Sigmoid colon (tissue), 6 donors: ENCODE measurements at regions not wholly inside any gene's neighbourhood (a gene's known extent, or its start where the extent isn't known, plus 50 kb on each side); places are given as distances from the start of the nearest gene placed in this dataset.

ENCODE experiments used
- DNase-seq: peaks from one replicate; pipeline ENCODE4 v3.0.0-alpha.2; 2019
- H3K27ac ChIP-seq, 4 donors: fragments of 200-600 bp; sonication (generic); one replicate each; pipeline ENCODE4 v1.5.1; 2016 to 2019; ENCODE audit warnings: mild to moderate bottlenecking in 1 of 4
- H3K27me3 ChIP-seq, 3 donors: fragments of 200-600 bp; sonication (generic); one replicate each; pipeline ENCODE4 v1.5.1; 2019; ENCODE audit warnings: mild to moderate bottlenecking in 1 of 3
- H3K36me3 ChIP-seq, 4 donors: fragments of 200-600 bp; sonication (generic); one replicate each; pipeline ENCODE4 v1.5.1; 2016 to 2019
- H3K4me1 ChIP-seq, 4 donors: fragments of 200-600 bp; sonication (generic); one replicate each; pipeline ENCODE4 v1.5.1; 2017 to 2019
- H3K4me3 ChIP-seq, 4 donors: fragments of 200-600 bp; sonication (generic); one replicate each; pipeline ENCODE4 v1.5.1; 2017 to 2019; ENCODE audit warnings: mild to moderate bottlenecking in 2 of 4, moderate library complexity in 1 of 4
- H3K9me3 ChIP-seq, 4 donors: fragments of 200-600 bp in 3 of 4; sonication (generic) in 3 of 4; one replicate each; pipeline versions ENCODE4 v1.5.1 to v1.6.1; 2013 to 2019
- EP300 ChIP-seq, 4 donors: sonication (generic); formaldehyde crosslinking; IDR thresholded peaks; one replicate each; pipeline ENCODE4 v1.6.1; 2017; ENCODE audit warnings: antibody characterized with exemption in 4 of 4
- POLR2A ChIP-seq, 2 donors: fragments of 450-650 bp; IDR thresholded peaks; one replicate each; pipeline ENCODE4 v1.6.1; 2016; ENCODE audit warnings: antibody characterized with exemption in 2 of 2, mild to moderate bottlenecking in 2 of 2, moderate library complexity in 2 of 2
- POLR2AphosphoS5 ChIP-seq, 4 donors: sonication (generic); formaldehyde crosslinking; IDR thresholded peaks; one replicate each; pipeline ENCODE4 v1.6.1; 2017; ENCODE audit warnings: antibody characterized with exemption in 4 of 4
- WGBS, 2 donors: extraction: QIAGEN DNeasy Blood & Tissue Kit; methylation state at CpG; one replicate each; pipeline ENCODE4 v1.1.7; 2013; 5-methylcytosine and 5-hydroxymethylcytosine counted together
- intact Hi-C: fragments of 100-400 bp; cut with DNase I; formaldehyde crosslinking; loops from one replicate; pipeline ENCODE4 v1.15.1; 2023
- TF ChIP-seq, protein P1 (sequence below), 4 experiments: fragments of 450-650 bp in 3 of 4; fragments of 200-600 bp in 1 of 4; IDR thresholded peaks; one replicate each; pipeline ENCODE4 v1.5.1; 2016 to 2019; ENCODE audit warnings: antibody characterized with exemption in 4 of 4, mild to moderate bottlenecking in 3 of 4, moderate library complexity in 2 of 4
- donor health status: healthy with polysubstance abuse.
- donor health status: healthy.

DNA sequence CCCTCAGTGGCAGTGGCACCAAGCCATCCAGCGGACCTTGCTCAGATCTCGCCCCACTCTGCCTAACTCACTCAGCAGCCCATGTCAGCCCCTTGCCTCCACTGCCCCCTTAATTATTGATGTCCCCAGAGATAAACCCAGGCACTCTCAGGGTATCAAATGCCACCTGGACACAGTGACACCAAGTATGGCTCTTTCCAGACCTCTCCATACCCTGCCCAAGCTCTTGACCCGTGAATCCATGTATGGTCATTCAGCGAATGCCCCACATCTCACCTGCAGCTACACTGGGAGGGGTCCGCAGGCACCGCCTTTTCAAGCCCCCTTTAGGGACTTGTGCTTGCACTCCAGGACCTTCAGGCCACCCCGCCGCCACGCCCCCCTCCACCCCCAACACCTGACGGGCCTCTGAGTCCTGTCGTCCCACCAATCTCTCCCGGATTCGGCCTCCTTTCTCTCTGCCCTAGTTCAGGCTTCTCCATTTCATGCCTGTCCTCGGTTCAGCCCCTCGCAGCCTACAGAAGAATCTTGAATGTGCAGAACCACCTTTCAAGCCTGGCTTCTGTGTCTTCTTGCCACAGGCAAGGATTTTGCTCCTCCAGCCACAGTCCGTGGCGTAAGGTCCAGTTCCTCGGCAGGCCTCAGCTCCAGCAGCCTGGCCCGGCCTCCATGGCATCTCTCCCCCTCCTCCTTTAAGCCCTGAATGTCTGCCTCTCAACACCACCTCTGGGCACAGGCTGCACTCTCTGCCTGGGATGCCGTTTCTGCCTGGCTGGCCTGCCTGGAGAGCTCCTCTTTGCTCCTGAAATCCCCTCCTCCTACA lies 54.1 kb upstream of the ODC1 start:
- H3K27ac ChIP-seq = no peak overlapping the region
- H3K36me3 ChIP-seq = no peaks in the 10 kb centered on the region
- intact Hi-C loops = no loop called here
- H3K27me3 ChIP-seq = no peaks in the 10 kb centered on the region
- WGBS, 2 donors = 93 to 94% methylated on average over 20 of the region's 20 CpGs
- H3K4me3 ChIP-seq = no peak overlapping the region
- no peak for DNase-seq
- TF ChIP-seq, protein P1, sequence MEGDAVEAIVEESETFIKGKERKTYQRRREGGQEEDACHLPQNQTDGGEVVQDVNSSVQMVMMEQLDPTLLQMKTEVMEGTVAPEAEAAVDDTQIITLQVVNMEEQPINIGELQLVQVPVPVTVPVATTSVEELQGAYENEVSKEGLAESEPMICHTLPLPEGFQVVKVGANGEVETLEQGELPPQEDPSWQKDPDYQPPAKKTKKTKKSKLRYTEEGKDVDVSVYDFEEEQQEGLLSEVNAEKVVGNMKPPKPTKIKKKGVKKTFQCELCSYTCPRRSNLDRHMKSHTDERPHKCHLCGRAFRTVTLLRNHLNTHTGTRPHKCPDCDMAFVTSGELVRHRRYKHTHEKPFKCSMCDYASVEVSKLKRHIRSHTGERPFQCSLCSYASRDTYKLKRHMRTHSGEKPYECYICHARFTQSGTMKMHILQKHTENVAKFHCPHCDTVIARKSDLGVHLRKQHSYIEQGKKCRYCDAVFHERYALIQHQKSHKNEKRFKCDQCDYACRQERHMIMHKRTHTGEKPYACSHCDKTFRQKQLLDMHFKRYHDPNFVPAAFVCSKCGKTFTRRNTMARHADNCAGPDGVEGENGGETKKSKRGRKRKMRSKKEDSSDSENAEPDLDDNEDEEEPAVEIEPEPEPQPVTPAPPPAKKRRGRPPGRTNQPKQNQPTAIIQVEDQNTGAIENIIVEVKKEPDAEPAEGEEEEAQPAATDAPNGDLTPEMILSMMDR (IDR thresholded peaks at IDR 0.05) = no peak
- TF ChIP-seq POLR2A (IDR thresholded peaks at IDR 0.05) (no peak), EP300 (IDR thresholded peaks at IDR 0.05) (no peak), POLR2AphosphoS5 (IDR thresholded peaks at IDR 0.05) (no peak)
- H3K9me3 ChIP-seq = no peaks in the 10 kb centered on the region
- peaks cover 0 to 8% (median 3%) of the 10 kb centered on the region in 4 donors for H3K4me1 ChIP-seq

DNA sequence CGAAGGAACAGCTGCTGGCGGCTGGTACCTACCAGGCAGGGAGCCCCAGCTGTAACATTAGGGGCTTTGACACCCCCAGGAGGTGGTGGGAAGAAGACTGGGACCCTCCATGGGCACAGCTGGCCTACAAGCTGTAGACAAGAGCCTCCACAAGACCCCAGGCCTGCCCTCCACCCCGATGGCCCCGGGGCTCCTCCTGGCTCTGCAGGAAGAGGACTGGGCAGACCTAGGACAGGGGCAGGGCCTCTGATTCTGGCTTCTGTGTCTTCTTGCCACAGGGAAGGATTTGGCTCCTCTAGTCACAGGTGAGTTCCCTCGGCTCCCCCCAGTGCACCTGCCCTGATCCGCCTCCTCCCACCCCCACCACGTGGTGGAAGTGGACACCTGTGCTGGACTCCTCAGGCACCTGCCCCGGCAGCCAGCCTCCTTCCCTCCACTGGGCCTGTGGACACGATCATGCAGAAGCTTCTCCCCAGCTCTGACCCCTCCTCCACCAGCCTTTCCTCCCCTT lies 53.4 kb upstream of the ODC1 start:
- TF ChIP-seq POLR2AphosphoS5 (IDR thresholded peaks at IDR 0.05) = no peak
- TF ChIP-seq, protein P1 (IDR thresholded peaks at IDR 0.05) = no peak
- TF ChIP-seq EP300 (IDR thresholded peaks at IDR 0.05) = no peak
- no peak for TF ChIP-seq POLR2A (IDR thresholded peaks at IDR 0.05)
- intact Hi-C loops = no loop called here
- DNase-seq = no peak
- peaks cover 0 to 8% (median 3%) of the 10 kb centered on the region in 4 donors for H3K4me1 ChIP-seq
- H3K9me3 ChIP-seq = no peaks in the 10 kb centered on the region
- peaks cover 0 to 3% (median 0%) of the 10 kb centered on the region in 3 donors for H3K27me3 ChIP-seq
- H3K4me3 ChIP-seq = no peak overlapping the region
- no peak overlapping the region for H3K27ac ChIP-seq
- 78 to 86% methylated on average over 9 of the region's 9 CpGs for WGBS, 2 donors
- H3K36me3 ChIP-seq = no peaks in the 10 kb centered on the region

DNA sequence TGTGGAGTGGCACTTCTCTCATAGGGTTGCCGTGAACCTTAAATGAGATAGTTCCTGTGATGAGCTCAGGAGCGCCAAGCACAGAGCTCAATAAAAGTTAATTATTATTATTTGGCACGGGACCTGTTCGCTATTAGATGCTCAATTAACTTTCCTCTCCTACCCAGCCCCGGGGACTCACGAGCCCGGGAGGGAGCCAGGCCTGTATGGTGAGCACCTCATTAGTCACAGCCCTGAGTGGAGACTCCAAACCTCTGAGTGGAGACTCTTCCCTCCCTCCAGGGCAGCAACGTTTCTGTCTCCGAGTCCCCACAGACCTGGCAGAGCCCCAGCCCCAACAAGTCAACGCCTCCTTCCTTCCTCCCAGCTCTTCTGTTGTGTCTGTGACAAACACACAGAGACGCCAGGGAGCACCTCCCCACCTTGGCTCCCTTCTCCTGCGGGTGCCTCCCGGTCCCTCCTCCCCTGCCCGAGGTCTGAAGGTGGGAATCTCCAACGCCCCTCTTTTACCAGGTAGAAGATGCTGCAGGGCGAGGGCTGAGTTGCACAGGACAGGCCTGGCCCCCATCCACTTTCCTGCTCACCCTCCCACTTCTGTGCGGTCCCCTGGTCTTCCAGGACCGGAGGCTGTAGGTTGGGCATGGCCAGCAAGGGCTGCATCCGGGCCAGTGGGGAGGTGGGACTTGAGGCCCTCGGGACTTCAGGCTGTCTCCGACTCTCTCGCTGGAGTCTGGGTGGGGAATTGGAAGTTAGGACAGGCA lies 52.7 kb upstream of the ODC1 start:
- Histone ChIP-seq H3K4me1 (peaks cover 0 to 8% (median 3%) of the 10 kb centered on the region in 4 donors), H3K4me3 (no peak overlapping the region), H3K27ac (no peak overlapping the region), H3K27me3 (peaks cover 0 to 4% (median 0%) of the 10 kb centered on the region in 3 donors), H3K36me3 (no peaks in the 10 kb centered on the region), H3K9me3 (no peaks in the 10 kb centered on the region)
- intact Hi-C loops = no loop called here
- no peak for DNase-seq
- TF ChIP-seq POLR2A (IDR thresholded peaks at IDR 0.05) (no peak), EP300 (IDR thresholded peaks at IDR 0.05) (no peak), POLR2AphosphoS5 (IDR thresholded peaks at IDR 0.05) (no peak)
- TF ChIP-seq, protein P1 (IDR thresholded peaks at IDR 0.05) = no peak
- 62 to 78% methylated on average over 22 of the region's 22 CpGs for WGBS, 2 donors

DNA sequence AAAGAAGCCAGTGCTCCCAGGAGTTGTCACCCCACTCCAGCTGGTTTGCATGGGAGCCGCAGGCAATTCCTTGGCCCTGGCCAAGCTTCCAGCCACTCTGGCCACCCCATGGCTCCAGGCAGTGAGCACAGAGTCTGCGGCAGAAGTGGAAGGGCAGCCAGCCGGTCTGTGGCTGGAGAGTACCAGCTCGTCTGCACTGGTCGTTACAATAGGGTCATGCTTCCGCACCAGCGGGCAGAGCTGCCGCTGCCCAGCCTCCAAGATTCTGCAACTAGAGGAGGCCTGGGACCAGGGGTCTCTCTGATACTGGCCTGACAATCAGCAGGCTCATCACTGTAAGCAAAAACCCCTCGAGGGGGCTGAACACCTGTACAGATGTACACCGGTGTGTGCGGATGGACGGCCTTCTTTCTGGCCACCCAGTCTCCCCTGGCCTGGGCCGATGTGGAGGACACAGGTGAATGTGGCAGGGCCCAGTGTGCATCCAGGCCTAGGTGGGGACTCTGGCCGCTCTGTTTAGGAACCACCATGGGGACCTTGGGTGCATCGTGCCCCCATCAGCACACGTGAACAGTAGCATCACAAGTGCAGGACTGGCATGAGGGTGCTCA lies 51.9 kb upstream of the ODC1 start:
- Histone ChIP-seq H3K4me3 (no peak overlapping the region), H3K27ac (no peak overlapping the region), H3K4me1 (peaks cover 0 to 8% (median 3%) of the 10 kb centered on the region in 4 donors), H3K27me3 (peaks cover 0 to 4% (median 0%) of the 10 kb centered on the region in 3 donors), H3K36me3 (no peaks in the 10 kb centered on the region), H3K9me3 (no peaks in the 10 kb centered on the region)
- DNase-seq = no peak
- intact Hi-C loops = no loop called here
- 89 to 90% methylated on average over 16 of the region's 16 CpGs for WGBS, 2 donors
- TF ChIP-seq, protein P1 (IDR thresholded peaks at IDR 0.05) = no peak
